Rectal smooth muscle tissue (tissue), 1 donor: ENCODE measurements at regions not wholly inside any gene's neighbourhood (a gene's known extent, or its start where the extent isn't known, plus 50 kb on each side); places are given as distances from the start of the nearest gene placed in this dataset.
A peak's percentile ranks its signal among the peaks of the same experiment; 100 is the strongest.
"Not testable (repeated sequence)": the region's sequence is repeated elsewhere in the genome, so short reads cannot be mapped to it uniquely, and the experiment has no call there.

Source experiments
- H3K27ac ChIP-seq: one replicate; pipeline ENCODE4 v1.7.0; 2013; ENCODE audit warnings: low read depth, low read length, inconsistent platforms
- H3K27me3 ChIP-seq: one replicate; pipeline ENCODE4 v1.7.0; 2013; ENCODE audit warnings: low read length; ENCODE audit not compliant: control insufficient read depth, insufficient read depth
- H3K36me3 ChIP-seq: one replicate; pipeline ENCODE4 v1.7.0; 2013; ENCODE audit warnings: low read length; ENCODE audit not compliant: control insufficient read depth, insufficient read depth
- H3K4me1 ChIP-seq: one replicate; pipeline ENCODE4 v1.7.0; 2013; ENCODE audit warnings: low read length; ENCODE audit not compliant: control insufficient read depth, insufficient read depth
- H3K4me3 ChIP-seq: one replicate; pipeline ENCODE4 v1.7.0; 2013; ENCODE audit warnings: low read length
- H3K9ac ChIP-seq: one replicate; pipeline ENCODE4 v1.7.0; 2013; ENCODE audit warnings: low read length

GRCh38 chr6:27720607-27721580 lies 191.3 kb downstream of the OR2B2 start:
- no peak overlapping the region for H3K4me3 ChIP-seq
- no peak overlapping the region for H3K27ac ChIP-seq
- no peaks in the 10 kb centered on the region for H3K4me1 ChIP-seq
- H3K27me3 ChIP-seq, result no peaks in the 10 kb centered on the region
- H3K9ac ChIP-seq, result no peak overlapping the region
- H3K36me3 ChIP-seq, result no peaks in the 10 kb centered on the region

GRCh38 chr6:27719039-27719438 lies 193.2 kb downstream of the OR2B2 start:
- not testable (repeated sequence) for H3K27ac ChIP-seq, H3K9ac ChIP-seq, H3K4me1 ChIP-seq, H3K27me3 ChIP-seq, H3K36me3 ChIP-seq, H3K4me3 ChIP-seq

GRCh38 chr6:27706431-27706830 lies 205.8 kb downstream of the OR2B2 start:
- Histone ChIP-seq H3K27ac (no peak overlapping the region), H3K4me1 (no peaks in the 10 kb centered on the region), H3K36me3 (no peaks in the 10 kb centered on the region), H3K9ac (no peak overlapping the region), H3K4me3 (no peak overlapping the region), H3K27me3 (no peaks in the 10 kb centered on the region)

- H3K36me3 ChIP-seq, result no peaks in the 10 kb centered on the region
- H3K27me3 ChIP-seq, result no peaks in the 10 kb centered on the region
- no peak overlapping the region for H3K9ac ChIP-seq
- no peak overlapping the region for H3K27ac ChIP-seq
- no peak overlapping the region for H3K4me3 ChIP-seq
- no peaks in the 10 kb centered on the region for H3K4me1 ChIP-seq
Observed at GRCh38 chr6:27700337-27700736, 211.9 kb downstream of the OR2B2 start.

- Histone ChIP-seq H3K4me3 (peak overlapping the region; percentile 73), H3K4me1 (no peaks in the 10 kb centered on the region), H3K36me3 (no peaks in the 10 kb centered on the region), H3K27me3 (no peaks in the 10 kb centered on the region), H3K9ac (no peak overlapping the region), H3K27ac (no peak overlapping the region)
Observed at GRCh38 chr6:27694547-27694874, 217.7 kb downstream of the OR2B2 start.

GRCh38 chr6:27693766-27694546 lies 218.2 kb downstream of the OR2B2 start:
- Histone ChIP-seq H3K27ac (no peak overlapping the region), H3K9ac (peak overlapping the region; percentile 14)

GRCh38 chr6:27692133-27692532 lies 219.2 kb upstream of the ZNF184 start:
- not testable (repeated sequence) for H3K36me3 ChIP-seq, H3K27ac ChIP-seq, H3K27me3 ChIP-seq, H3K9ac ChIP-seq, H3K4me1 ChIP-seq, H3K4me3 ChIP-seq

More at GRCh38 chr6:27693766-27694546, 218.2 kb downstream of the OR2B2 start:
- H3K4me3 ChIP-seq, result peak overlapping the region; percentile 73
- H3K27me3 ChIP-seq, result no peaks in the 10 kb centered on the region
- H3K36me3 ChIP-seq, result no peaks in the 10 kb centered on the region
- H3K4me1 ChIP-seq, result no peaks in the 10 kb centered on the region

- no peaks in the 10 kb centered on the region for H3K27me3 ChIP-seq
- no peak overlapping the region for H3K27ac ChIP-seq
- H3K4me1 ChIP-seq, result no peaks in the 10 kb centered on the region
- no peak overlapping the region for H3K9ac ChIP-seq
- peak overlapping the region; percentile 60 for H3K4me3 ChIP-seq
- H3K36me3 ChIP-seq, result no peaks in the 10 kb centered on the region
Observed at GRCh38 chr6:27688014-27688586, 215.2 kb upstream of the ZNF184 start.

GRCh38 chr6:27687154-27688013 lies 214.5 kb upstream of the ZNF184 start:
- Histone ChIP-seq H3K4me1 (no peaks in the 10 kb centered on the region), H3K9ac (no peak overlapping the region), H3K27me3 (peaks cover 2% of the 10 kb centered on the region), H3K27ac (no peak overlapping the region), H3K4me3 (peak overlapping the region; percentile 60), H3K36me3 (no peaks in the 10 kb centered on the region)

- no peak overlapping the region for H3K27ac ChIP-seq
- no peaks in the 10 kb centered on the region for H3K4me1 ChIP-seq
- no peak overlapping the region for H3K4me3 ChIP-seq
- peaks cover 4% of the 10 kb centered on the region for H3K27me3 ChIP-seq
- no peaks in the 10 kb centered on the region for H3K36me3 ChIP-seq
- H3K9ac ChIP-seq, result no peak overlapping the region
Observed at GRCh38 chr6:27685279-27685678, 212.4 kb upstream of the ZNF184 start.

- no peaks in the 10 kb centered on the region for H3K36me3 ChIP-seq
- H3K4me1 ChIP-seq, result no peaks in the 10 kb centered on the region
- H3K27ac ChIP-seq, result no peak overlapping the region
- H3K27me3 ChIP-seq, result peaks cover 10% of the 10 kb centered on the region
- no peak overlapping the region for H3K9ac ChIP-seq
- no peak overlapping the region for H3K4me3 ChIP-seq
Observed at GRCh38 chr6:27684264-27685211, 211.6 kb upstream of the ZNF184 start.
